Activated CD8-positive, alpha-beta memory T cell treated with anti-CD3 and anti-CD28 coated beads, Interleukin-2, amount 50 U/mL, for 1 hour (primary cell): ENCODE measurements at regions not wholly inside any gene's neighbourhood (a gene's known extent, or its start where the extent isn't known, plus 50 kb on each side); places are given as distances from the start of the nearest gene placed in this dataset.
"Not testable (repeated sequence)": the region's sequence is repeated elsewhere in the genome, so short reads cannot be mapped to it uniquely, and the experiment has no call there.

Source experiments
- DNase-seq: peaks from one replicate; pipeline ENCODE4 v3.0.0-alpha.2; 2020; ENCODE audit errors: extremely low read depth

DNA sequence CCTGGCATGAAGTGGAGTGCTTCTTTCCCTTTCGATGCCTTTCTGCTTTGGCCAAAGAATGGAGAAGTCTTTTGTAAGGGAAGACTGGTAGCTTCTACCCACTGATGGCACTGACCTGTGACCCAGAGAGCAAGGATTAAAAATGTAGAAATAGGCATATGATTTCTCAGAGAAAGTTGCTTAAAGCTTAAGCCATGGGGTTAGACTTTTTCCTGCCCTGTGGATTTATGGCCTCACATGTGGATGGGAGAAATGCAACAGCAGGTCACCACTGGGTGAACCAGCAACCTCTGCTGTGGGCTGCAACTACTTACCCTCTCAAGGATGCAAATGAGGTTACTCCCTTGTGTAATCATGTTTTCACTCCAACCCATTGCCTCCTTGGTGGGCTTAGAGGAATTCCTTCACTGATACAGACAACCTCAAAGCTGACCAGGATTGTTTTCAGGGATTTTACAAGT, 86.7 kb upstream of the CDC42EP3 start:
- DNase-seq, result not testable (repeated sequence)

DNA sequence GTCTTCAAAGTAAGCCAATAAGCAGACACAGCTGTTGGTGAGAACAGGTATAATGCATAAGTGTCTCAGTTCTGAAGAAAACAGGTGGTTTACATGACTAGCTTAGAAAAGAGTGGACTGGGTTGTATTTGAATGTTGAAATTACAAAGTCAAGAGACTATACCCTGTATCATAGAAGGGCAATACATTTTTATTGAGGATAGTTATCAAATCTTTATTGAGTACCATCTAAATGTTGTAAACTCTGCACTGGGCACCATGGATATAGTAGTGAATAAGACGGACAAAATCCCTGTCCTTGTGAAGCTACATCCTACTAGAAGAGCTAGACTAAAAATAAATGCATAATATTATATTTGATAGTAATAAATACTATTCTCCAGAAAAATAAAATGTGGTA, 88.5 kb upstream of the CDC42EP3 start:
- not testable (repeated sequence) for DNase-seq

DNA sequence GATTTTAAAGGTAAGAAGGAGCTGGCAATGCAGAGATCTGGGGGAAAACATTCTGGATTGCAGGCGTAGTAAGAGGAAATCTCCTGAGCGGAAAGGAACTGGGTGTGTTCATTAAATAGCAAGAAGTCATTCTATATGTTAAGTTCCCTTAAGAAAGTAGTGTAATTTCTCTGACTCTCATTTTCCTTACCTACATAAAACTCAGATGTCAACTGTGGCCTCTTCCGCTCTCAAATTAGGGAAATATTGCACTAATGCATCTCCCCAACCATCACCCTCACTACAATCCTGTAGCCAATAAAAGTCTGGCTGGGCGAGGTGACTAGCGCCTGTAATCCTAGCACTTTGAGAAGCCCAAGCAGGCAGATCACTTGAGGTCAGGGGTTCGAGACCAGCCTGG, 89.0 kb upstream of the CDC42EP3 start:
- DNase-seq, result no peak

DNA sequence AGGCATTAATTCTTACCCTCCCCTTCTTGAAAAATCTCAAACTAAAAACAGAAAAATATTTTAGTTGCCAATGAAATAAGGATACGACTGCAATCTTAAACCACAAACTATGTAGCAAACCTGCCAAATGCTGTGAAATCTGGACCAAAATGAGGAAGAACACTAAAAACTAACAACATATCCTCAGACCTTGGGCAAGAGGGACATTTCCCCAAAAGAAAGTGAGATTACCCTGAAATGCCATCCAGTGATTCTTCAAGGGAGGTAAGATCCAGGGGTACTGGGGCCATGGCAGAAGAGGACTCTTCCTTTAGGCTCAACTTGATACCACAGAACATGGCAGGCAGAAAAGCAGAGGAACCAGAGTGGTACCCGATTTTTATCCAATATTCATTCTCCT, 90.8 kb upstream of the CDC42EP3 start:
- DNase-seq, result not testable (repeated sequence)

DNA sequence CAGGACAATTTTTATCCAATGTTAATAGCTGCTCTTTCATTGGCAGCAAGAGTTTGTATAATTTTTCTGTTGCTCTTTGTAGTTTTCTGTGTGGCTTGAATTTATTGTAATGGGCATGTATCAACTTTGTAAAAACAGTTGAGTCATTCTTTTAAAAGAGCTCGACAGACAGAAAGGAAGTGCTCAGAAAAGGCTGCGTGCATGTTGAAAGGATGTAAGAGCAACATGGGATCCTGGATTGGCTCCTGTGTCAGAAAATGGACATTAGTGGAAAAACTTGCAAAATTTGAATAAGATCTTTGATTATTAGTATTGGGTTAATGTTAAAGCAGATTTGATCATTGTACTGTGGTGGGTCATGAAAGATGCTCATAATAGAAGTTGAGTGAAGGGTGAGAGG, 93.3 kb upstream of the CDC42EP3 start:
- DNase-seq, result no peak

DNA sequence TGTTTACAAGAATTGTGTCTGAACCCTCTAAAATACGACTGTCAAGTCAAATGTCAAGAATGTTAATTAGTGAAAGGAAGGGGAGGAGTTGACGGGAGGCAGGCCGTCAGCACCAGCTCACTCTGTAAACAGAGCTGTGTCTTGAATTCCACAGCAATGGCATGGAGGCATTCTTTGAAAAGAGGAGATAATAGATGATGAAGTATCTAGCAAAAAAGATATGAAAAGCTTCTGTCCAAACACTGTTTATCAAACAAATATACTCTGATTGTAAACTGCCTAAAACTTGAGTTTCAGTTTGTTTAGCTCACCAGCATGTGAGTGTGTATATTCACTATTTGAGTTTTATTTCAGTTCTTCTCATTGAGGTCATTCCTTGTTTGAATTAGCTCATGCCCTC, 94.7 kb upstream of the CDC42EP3 start:
- DNase-seq, result no peak

DNA sequence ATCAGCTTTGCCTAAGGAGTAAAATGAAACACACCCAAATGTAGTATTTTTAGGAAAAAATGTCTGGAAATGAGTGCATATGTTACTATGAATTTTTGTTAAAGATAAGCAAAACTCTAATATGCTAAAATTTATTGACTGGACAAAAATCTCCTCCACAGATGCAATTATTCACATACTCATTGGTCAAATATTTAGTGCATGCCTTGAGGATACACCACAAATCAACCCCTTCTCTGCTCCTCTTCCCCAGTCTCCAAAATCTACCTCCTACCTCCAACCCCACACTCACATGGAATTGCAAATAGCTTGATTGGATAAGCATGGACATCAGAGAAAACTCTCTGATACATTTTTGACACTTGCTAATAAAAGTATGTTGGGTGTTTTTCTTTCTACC, 95.6 kb upstream of the CDC42EP3 start:
- DNase-seq, result no peak

DNA sequence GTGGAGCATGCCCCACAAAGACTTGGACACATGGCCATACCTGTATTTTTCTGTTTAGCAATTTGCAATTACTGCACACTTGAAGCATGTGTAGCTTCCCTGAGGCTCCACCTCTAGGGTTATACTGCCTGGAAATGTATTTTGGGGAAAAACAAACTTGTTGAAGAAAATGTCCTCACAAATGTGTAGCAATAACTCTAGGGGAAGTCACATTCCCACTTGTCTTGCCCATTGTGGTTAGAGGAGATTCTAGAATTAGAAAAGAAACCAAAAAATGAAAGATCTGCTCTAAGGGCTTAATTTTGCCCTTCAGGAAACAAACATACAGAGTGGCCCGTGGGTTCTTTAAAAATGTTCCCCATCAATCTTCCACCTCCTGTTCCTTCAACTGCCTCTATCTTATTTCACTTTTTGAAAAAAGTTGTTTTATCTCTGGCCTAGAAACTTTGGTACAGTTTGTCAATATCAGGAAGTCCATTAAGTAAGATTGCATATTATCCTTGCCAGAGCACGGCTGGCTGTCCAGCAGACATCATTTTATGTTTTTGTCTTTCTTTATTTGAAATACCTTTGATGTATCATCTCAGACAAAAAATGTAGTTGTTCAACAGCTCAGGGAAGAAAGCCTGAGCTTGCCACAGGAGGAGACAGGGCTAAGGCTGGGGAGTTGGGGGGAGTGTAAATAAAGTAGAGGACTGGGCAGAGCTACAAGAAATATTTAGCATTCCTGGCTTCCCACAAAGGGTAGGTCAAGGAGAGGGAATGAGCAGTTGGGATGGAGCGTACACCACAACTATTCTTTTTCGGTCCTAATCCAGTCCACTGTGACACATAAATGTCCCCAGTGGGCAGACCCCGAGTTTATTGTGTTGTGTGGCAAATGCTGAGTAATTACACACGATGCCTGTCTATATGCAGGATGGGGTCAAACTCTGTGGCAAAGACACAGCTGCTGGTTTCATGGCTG, 96.8 kb upstream of the CDC42EP3 start:
- no peak for DNase-seq

DNA sequence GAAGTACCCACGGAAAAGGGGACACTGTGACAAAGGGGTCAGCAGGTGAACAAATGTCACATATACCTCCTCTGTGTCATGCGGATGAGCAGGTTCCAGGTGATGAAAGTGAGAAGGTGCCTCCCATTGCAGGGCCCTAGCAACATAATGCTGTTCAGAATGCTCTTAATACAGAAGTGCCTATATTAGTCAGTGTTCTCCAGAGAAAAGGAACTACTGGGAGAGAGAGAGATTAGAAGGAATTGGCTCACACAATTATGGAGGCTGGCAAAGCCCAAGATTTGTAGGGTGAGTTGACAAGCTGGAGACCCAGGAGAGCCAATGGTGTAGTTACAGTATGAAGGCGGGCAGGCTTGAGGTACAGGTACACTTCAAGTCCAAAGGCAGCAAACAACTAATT, 98.1 kb upstream of the CDC42EP3 start:
- no peak for DNase-seq

DNA sequence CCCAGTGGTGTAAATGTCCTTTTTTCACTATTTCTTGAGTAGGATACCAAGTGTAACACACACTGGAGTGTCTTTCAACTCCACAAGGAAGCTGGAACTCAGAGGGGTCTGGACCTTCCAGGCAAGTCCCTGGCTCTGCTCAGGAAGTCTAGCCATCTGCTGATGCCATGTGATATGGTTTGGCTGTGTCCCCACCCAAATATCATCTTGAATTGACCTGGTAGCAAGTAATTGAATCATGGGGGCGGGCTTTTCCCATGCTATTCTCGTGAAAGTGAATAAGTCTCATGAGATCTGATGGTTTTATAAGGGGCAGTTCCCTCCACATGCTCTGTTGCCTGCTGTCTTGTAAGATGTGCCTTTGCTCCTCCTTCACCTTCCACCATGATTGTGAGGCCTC, 99.4 kb upstream of the CDC42EP3 start:
- DNase-seq, result no peak

DNA sequence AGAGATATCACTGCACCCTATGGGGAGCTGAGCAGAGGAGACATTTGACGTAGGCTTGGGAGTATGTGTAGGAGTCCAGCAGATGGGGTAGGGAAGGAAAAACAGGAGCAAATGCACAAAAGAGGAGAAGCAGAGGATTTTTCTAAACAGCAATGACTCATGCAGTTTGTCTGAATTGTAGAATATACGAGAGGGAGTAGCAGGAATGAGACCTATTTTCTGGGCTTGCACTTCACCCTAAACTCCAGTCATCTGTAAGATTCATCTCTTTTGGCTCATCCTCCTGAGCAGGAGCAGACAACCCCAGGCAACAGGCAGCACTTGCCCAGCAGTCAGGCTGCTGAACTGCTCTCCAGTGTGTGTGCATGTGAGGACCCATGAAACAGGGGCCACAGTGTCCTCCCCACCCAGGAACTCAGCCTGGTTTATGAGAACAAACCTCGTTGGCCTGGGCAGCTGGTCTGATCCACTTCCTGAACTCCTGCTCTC, 100.2 kb upstream of the CDC42EP3 start:
- no peak for DNase-seq

DNA sequence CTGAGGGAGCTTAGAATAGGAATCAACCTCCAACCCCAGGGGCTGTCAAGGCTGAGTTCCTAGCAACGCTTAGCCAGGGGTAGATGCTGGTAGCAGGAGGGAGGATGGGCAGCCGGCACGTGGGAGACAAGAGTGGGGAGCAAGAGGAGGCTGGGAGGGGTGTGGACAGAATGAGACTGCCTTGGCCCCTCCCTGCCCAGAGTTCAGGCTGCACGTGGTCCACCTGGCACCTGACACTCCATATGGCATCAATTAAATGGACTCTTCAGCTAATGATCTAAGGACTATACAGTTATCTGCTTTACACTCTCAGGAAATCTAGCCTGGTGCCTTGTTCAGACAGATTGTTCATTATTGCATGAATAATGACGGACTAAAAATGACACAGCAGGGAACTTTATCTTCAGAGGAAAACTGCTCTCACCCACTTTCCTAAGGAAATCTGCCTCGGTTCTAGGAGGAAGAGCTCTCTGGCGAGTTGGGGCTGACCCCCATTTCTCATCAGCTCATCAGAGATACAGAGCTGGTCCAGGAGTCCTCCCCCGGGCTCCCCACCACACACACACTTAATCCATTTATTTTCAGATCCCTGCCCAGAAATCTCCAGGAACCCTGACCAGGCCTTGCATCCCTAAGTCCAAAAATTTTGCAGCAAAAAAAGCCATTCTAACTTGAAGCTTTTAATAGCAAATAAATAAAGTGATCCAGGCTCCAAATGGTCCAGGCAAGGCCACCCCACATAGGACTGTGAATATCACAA, 102.1 kb upstream of the CDC42EP3 start:
- DNase-seq, result no peak

DNA sequence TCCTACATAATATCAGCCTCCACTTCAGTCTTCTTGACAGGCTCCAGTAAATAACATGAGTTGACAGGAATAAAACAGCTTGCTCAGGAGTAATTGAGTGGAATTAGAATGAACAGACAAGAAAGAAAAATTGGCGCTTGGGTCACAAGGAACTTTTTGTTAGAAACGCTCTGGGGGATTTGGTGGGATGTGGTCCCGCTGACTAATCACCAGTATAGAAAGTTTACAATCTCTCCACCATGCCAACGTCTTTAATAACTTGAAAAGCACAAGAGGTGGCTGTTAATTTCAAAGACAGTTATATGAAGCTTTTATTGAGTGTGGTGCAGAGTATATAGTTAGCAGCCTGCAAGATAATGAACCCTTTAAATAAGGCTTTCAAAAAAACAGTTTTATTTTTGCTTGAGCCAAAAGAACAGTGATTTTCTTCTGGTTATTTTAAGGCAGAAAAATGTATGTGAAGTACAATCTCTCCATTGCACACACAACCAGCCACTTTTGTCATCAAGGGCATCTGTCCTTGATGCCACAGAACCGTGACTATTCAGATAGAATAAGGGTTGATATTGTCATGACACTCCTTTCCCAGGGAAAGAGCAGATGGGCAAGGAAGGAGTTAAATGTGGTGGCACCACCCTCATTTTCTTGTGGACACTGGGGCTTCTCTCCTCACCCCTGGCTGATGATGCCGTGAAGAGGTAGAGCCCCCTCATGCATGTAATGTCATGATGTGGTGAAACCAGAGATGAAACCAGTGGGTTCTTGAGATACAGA, 102.9 kb upstream of the CDC42EP3 start:
- DNase-seq, result not testable (repeated sequence)

DNA sequence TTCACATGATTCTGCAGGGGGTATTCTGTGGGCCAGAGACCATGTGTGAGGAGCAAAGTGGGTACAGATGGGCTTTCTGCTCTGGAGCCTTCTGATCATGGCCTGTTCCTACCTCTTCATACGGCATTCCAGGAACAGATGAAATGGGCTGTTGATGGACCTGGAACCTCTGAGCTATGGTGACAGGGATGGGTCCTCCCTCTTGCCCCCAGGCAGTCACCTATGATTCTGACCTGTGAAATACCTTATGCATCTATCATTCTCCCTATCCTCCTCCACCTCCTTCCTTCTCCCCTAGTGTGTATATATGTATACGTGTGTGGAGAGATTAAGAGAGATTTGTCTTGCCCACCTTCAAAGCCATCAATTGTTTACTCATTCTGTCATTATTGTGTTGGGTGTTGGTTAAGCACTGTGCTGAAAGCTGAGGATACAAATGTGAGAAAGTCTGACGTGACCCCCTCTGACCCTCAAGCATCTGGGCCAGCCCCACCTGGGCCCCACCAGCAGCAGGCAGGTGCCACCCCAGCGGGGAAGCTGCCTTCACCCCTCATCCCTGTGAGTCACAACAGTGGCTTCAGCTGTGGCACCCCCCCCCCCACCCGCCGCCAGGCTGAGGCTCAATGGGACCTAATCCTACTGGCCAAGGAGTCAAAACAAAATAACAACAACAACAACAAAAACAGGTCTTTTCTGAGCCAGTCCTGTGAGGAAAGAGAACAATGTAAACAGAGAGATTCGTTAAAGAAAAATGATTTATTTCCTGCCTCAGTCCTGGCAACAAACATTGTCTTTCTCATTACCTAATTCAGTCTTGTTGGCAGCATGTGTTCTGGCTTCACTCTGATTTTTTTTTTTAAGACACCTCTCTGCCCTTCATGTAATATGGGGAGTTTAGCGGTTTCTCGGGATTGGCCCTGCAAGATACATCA, 103.8 kb upstream of the CDC42EP3 start:
- no peak for DNase-seq

DNA sequence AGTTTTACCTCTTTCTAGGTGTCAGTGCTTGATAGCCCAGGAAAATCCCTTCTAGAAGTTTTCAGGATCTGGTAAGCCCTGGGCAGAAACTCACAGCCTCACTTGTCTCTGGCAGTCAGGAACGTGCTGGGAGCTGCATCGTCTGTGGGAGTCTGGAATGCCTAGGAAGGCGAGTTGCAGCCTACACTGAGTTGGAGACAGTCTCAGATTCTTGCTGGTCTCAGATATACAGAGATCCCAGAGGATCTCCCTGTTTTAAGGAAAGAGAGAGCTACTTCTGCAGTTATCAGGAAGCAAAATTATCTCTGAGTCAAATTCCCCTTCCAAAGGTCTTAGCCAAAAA, 104.4 kb upstream of the CDC42EP3 start:
- no peak for DNase-seq

DNA sequence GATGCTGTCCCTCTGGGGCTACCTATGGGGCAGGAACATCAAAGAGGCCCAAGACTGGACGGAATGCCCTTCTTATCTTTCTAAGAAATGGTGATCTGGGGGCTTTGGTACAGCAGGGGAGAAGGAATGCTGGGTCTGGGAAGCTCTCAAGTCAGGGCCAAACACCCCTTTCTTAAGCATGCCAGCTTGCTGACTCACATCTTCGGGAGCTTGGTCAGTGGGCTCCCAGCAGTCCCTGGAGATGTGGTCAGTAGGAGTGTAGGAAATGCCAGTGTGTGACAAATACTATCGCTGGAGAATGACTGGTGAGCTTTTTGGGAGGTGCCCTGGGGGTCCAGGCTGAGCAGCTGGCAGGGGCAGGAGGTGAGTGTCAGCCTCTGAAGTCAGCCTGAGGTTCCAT, 105.0 kb upstream of the CDC42EP3 start:
- DNase-seq, result no peak

DNA sequence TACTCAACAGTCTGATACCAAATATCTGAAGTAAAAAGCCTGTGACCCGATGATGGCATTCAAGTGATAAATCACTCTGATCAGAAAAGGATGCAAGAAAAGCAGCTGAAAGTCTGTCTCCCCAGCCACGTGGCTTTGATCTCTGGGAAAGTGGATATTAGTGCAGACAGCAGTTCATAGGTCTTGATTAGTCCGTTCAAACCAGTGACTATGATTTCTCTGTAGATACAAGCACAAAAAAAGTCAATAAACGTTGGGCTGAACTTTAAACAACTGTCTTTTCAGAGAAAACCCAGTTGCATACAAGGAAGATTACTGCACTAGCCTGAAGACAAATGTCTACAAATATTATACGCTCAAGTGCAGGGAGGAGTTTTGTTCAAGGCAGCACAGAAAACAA, 107.7 kb upstream of the CDC42EP3 start:
- DNase-seq, result no peak

DNA sequence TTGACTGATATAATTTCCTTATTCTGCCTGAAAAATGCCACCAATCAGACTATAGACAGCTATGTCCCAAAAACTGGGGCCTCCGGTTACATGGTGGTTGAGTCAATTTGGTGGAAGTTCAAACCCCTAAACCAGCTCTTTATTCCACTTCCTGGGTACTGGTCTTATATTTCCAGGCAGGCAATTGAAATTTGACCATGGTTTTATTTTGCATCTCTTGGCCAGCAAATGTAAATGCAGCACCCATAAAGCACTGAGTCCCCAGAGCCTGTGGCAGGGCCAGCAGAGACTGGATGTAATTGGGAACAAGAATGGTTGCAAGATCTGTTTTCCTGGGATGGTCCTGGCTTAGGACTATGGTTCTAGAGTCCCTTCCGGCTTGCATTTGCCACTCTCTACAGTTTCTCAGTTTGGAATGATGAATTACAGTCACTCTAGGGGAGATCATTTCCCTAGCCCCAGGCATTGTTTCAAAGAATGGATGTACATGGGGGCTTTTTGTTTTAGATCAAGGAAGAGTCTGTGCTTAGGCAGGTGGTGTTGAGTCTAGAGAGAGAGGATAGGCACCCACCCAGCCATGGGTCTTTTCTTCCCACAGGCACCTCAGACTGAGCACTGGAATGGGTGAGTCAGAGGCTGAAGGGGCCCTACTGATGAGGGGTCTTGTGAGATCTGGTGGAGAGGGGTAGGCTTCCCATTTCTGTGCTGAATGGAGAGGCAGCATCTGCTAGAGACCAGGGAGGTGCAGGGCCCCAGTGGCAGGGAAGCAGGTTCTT, 108.4 kb upstream of the CDC42EP3 start:
- DNase-seq, result no peak

DNA sequence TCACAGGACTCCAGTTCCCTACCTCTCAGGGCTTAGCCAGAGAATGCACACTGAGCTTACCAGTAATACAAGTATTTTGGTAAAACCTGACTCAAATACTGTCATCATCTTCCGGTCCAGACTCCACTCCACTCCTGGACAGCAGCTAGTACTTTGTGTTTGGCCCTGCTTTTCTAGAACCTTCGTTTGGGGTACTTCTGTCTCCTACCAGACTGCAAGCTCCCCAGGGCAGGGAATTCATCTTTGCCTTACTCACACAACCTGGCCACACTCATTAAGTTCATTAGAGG, 108.9 kb upstream of the CDC42EP3 start:
- no peak for DNase-seq

DNA sequence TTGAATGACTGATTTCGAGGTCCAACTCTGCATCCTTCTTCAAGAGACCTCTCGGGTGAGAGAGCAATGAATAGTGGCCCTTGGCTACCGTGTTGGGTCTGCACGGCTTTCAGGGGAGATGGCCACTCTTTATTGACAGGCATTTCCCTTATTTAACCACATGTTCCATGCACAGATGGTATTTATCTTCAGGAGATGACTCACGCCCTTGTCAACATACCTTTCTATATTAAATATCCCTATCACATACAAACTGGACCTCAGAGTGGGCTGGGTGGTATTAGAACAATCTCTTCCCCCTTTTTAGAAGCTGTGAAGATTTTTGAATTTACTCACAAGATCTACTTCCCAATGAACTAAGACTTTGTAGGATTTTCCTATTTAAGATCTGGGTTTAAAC, 109.6 kb upstream of the CDC42EP3 start:
- DNase-seq, result no peak
